ACC112 (cell line): ENCODE measurements at regions not wholly inside any gene's neighbourhood (a gene's known extent, or its start where the extent isn't known, plus 50 kb on each side); places are given as distances from the start of the nearest gene placed in this dataset.

Source experiments
- H2AFZ ChIP-seq: fragments of 200-600 bp; sonication (generic); one replicate; pipeline ENCODE4 v1.6.0; 2017; ENCODE audit warnings: antibody characterized with exemption, low read length; ENCODE audit not compliant: unreplicated experiment
- H3K27ac ChIP-seq: fragments of 200-600 bp; sonication (generic); 2 replicates; pipeline ENCODE4 v1.5.1; 2014; ENCODE audit warnings: low read depth, mild to moderate bottlenecking, antibody characterized with exemption, low read length, moderate library complexity
- H3K27me3 ChIP-seq: fragments of 200-600 bp; sonication (generic); 2 replicates; pipeline ENCODE4 v1.6.1; 2014; ENCODE audit warnings: mild to moderate bottlenecking, antibody characterized with exemption, low read length, moderate library complexity, mixed read lengths; ENCODE audit not compliant: insufficient read depth
- H3K36me3 ChIP-seq: fragments of 200-600 bp; sonication (generic); 2 replicates; pipeline ENCODE4 v1.6.1; 2016; ENCODE audit warnings: mild to moderate bottlenecking, antibody characterized with exemption, low read length, moderate library complexity, mixed read lengths; ENCODE audit not compliant: insufficient read depth
- H3K4me1 ChIP-seq: fragments of 200-600 bp; sonication (generic); one replicate; pipeline ENCODE4 v1.6.1; 2016; ENCODE audit warnings: low read length, mixed read lengths; ENCODE audit not compliant: insufficient read depth, unreplicated experiment, control insufficient read depth
- H3K4me3 ChIP-seq: fragments of 200-600 bp; sonication (generic); 2 replicates; pipeline ENCODE4 v1.5.1; 2014; ENCODE audit warnings: mild to moderate bottlenecking, low read depth, low read length
- H3K79me2 ChIP-seq: fragments of 200-600 bp; sonication (generic); one replicate; pipeline ENCODE4 v1.6.0; 2016; ENCODE audit warnings: low read length; ENCODE audit not compliant: control insufficient read depth, unreplicated experiment, insufficient read depth

DNA sequence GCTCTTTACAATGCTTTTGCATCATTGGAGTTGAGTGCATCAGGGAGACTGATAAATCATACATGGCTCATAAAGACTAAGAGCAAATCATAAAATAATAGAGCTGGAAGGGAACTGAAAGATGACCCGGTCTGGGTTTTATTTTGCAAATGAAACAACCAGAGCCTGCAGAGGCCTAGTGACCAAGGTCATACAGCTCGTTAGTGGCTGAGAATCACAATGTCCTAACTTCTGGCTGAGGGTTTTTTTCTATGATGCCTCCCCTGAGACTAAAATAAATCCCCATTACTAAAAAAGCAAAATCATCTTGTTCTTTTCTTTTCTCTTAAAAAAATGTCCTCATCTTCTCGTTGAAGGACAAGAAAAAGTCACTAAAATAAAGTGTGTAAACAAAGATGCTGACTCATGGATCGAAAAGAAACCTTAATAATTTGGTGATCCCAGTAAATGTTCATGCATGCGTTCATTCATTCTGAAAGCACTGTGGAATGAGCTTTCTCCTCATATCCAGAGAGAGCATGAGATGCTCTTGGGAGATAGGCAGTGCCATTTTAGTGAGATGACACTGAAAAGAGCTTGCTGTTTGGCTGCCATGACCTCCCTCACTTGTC lies 107.8 kb upstream of the PHYHIPL start:
- no peak overlapping the region for H3K27ac ChIP-seq
- no peaks in the 10 kb centered on the region for H3K4me1 ChIP-seq
- peaks cover 10% of the 10 kb centered on the region; the same call in 1 of the 2 replicates for H3K27me3 ChIP-seq
- H3K36me3 ChIP-seq: no peaks in the 10 kb centered on the region
- H3K4me3 ChIP-seq: no peak overlapping the region
- no peaks in the 10 kb centered on the region for H3K79me2 ChIP-seq
- no peak overlapping the region for H2AFZ ChIP-seq

DNA sequence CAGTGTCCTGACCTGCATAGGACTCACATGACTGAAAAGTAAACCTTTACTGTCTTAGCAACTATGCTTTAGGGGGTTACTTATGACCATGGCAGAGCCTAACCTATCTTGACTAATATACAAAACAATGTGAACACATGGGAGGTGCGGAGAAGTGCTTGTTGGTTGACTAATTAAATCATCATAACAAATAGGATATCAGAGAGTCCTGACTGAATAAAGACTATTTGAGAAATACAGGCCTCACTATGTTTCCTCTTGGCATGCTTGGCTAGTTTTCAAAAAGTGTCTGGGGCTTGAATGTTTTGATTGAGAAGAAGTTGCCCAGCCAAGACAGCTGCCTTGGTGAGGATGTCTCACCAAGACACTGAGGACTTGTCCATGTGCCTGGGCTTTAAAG lies 104.4 kb upstream of the PHYHIPL start:
- H3K36me3 ChIP-seq: no peaks in the 10 kb centered on the region
- H3K4me1 ChIP-seq: no peaks in the 10 kb centered on the region
- H3K79me2 ChIP-seq: no peaks in the 10 kb centered on the region
- H3K4me3 ChIP-seq: no peak overlapping the region
- no peak overlapping the region for H2AFZ ChIP-seq
- peaks cover 10% of the 10 kb centered on the region; the same call in 1 of the 2 replicates for H3K27me3 ChIP-seq
- H3K27ac ChIP-seq: no peak overlapping the region

DNA sequence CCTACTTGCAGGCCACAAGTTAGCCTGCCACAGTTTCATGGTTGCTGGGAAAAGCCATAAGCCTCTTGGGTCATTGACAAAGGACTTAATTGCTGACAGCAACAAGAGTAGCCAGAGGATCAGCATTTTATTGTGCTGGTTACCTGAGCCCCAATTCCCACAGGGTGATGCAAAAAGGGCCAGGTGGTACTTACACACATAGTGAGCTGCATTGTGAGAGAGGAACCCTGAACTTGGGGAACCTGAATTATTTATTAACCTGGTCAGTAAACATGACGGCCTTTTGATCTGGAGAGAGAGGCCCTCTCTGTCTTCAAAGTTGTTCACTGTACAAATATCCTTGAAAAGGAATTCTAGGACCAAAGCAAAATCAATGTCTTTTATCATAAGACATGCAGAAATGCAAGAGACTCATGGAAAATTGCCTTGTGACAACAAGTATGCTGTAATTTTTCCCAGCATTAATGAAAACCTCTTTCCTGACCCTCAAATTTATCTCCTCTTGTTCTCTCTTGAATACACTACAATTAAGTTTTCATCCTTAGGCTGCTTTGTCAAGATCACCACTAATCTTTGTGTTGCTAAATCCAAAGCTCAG lies 102.9 kb upstream of the PHYHIPL start:
- H3K36me3 ChIP-seq: no peaks in the 10 kb centered on the region
- no peak overlapping the region for H3K4me3 ChIP-seq
- no peak overlapping the region for H2AFZ ChIP-seq
- H3K27me3 ChIP-seq: peaks cover 10% of the 10 kb centered on the region; the same call in 1 of the 2 replicates
- H3K27ac ChIP-seq: no peak overlapping the region
- H3K4me1 ChIP-seq: no peaks in the 10 kb centered on the region
- H3K79me2 ChIP-seq: no peaks in the 10 kb centered on the region

DNA sequence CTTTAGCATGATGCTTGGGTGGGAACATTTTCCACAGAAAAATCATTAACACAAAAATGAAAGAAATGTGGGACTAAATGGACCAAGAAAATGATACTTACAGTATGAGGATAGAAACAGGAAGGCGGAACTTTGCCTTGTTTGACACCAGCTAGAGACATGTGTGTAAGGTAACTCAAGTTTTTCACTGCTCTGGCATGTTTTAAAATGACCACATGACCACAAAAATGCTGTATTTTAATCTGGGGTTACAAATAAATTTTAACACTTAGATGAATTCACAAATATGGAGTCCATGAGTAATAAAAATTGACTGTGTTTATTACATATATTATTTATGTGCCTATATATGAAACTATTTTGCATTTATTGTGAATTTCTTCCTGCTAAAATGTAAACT lies 100.9 kb upstream of the PHYHIPL start:
- peaks cover 18% of the 10 kb centered on the region for H3K4me1 ChIP-seq
- no peak overlapping the region for H3K4me3 ChIP-seq
- no peaks in the 10 kb centered on the region for H3K36me3 ChIP-seq
- no peak overlapping the region for H2AFZ ChIP-seq
- peaks cover 6% of the 10 kb centered on the region; the same call in 1 of the 2 replicates for H3K27me3 ChIP-seq
- H3K79me2 ChIP-seq: no peaks in the 10 kb centered on the region
- H3K27ac ChIP-seq: no peak overlapping the region

DNA sequence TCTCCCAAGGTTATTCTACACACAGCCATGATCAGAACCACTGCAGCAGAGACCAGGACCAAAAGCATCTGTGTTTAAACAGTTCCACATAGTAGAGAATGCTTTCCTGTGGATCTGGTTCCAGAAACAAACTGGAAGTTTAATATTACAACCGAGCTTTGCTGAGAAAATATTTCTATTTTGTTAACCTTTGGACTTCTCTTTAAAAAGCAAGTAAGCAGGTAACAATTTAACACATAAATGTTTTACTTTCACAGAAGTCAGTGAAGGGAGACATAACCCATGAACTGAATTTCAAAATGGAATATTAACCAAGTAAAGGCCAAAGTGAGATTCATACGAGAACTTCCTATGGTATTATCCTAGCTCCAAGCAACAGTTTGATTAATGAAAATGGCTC lies 98.6 kb upstream of the PHYHIPL start:
- Histone ChIP-seq H3K27ac (no peak overlapping the region), H3K79me2 (no peaks in the 10 kb centered on the region), H2AFZ (no peak overlapping the region)

DNA sequence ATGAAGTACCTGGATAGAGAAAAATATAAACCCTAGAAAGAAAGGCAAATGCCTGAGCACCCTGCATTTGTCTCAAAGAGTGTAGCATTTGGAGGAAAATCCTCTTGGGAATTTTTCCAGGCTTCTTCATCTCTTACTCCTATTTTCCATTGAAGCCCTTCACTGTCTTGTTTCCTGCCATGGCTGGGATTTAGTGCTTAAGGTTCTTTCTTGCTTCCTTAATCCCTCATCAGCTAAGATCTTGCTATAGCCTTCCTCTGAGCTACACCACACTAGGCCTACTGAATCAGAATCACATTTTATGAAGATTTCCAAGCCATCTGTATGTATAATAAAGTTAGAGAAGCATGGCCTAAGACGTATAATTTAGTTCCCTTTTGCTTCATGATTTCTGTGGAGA lies 97.5 kb upstream of the PHYHIPL start:
- H2AFZ ChIP-seq: no peak overlapping the region

More for the DNA sequence above, 98.6 kb upstream of the PHYHIPL start:
- Histone ChIP-seq H3K4me3 (no peak overlapping the region), H3K36me3 (no peaks in the 10 kb centered on the region), H3K27me3 (peaks cover 10% of the 10 kb centered on the region; the same call in 1 of the 2 replicates), H3K4me1 (peaks cover 18% of the 10 kb centered on the region)

DNA sequence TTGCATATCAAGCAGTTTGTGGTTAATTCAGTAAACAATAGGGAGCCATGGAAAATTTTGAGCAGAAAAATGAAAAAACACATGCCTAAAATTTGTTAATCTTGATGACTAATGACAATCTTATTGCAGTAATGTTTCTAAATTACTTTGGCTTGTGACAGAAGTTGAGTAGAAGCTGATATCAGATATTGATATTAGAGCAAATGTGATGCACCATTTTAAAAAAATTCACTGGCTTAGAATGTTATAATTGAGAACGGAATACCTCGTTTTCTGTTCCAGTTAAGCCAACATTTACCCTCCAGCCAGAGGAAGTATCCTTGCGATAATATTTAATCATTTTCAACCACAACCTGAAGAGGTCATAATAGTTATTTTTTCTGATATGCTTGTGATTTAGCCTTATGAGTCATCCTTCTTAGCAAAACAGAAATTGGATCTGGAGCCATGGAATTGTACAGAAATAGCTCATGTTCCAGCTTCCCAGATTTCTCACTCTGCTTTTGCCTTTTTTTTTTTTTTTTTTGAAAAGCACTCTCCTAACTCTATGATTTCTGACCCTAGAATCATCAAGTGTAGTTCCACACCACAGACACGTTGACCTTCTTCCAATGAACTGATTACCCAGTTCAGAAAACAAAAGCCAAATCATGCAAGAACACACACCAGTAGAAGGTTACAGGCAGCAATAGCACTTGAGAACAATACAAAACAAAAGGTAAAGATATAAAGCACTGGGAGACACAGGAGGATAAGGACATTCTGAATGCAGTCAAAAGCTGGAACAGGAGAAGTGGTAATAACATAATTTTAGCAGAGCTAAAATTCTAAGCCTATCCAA lies 96.8 kb upstream of the PHYHIPL start:
- Histone ChIP-seq H3K4me1 (peaks cover 18% of the 10 kb centered on the region), H3K27ac (0 out of 2 replicates have a peak overlapping the region, but pooled peaks have one; percentile 3), H2AFZ (no peak overlapping the region), H3K27me3 (peaks cover 4% of the 10 kb centered on the region; the same call in 1 of the 2 replicates), H3K79me2 (no peaks in the 10 kb centered on the region), H3K36me3 (no peaks in the 10 kb centered on the region), H3K4me3 (no peak overlapping the region)

More for the DNA sequence above, 97.5 kb upstream of the PHYHIPL start:
- Histone ChIP-seq H3K36me3 (no peaks in the 10 kb centered on the region), H3K27ac (0 out of 2 replicates have a peak overlapping the region, but pooled peaks have one; percentile 29), H3K4me1 (peaks cover 18% of the 10 kb centered on the region), H3K79me2 (no peaks in the 10 kb centered on the region), H3K27me3 (peaks cover 4% of the 10 kb centered on the region; the same call in 1 of the 2 replicates), H3K4me3 (no peak overlapping the region)

DNA sequence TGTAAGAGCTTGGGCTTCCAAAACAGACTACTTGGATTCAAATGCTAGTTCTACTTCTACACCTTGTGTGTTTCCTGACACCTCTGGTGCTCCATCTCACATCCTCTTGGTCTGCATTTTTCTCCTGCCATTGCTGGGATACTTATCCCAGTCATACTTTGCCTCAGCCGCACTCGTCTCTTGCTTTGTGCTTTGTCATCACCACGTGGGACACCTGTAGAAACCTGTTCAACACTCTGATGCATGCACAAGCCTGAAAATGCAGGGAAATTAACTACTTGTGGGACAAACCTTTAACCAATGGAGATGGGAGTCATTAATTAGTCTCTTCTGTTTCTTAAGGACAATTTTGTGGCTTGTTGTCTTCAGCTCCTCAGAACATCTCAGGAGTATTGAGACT lies 94.2 kb upstream of the PHYHIPL start:
- H3K27me3 ChIP-seq: peaks cover 14% of the 10 kb centered on the region
- no peak overlapping the region for H3K27ac ChIP-seq
- no peaks in the 10 kb centered on the region for H3K36me3 ChIP-seq
- H2AFZ ChIP-seq: no peak overlapping the region
- H3K79me2 ChIP-seq: no peaks in the 10 kb centered on the region
- H3K4me1 ChIP-seq: peaks cover 18% of the 10 kb centered on the region
- no peak overlapping the region for H3K4me3 ChIP-seq

DNA sequence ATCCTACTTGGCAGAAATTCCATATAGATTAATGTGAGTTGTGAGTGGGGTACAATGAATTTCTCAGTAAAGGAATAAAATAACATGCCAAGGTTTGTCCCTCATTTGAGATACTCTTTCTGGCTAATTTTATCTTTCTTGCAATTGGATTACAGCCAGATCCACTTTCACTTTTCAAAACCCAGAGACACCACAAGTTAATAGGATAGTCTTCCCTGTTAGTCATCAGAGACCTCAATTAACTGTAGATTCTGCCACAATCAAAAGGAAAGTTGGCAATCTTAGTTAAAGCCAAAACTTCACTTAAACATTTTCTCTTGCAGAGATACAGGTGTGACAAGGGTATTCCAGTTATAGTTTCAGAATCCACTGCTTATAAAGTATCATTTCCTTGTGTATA lies 91.4 kb upstream of the PHYHIPL start:
- Histone ChIP-seq H3K79me2 (no peaks in the 10 kb centered on the region), H3K4me1 (peaks cover 4% of the 10 kb centered on the region), H2AFZ (no peak overlapping the region), H3K4me3 (no peak overlapping the region), H3K27ac (no peak overlapping the region), H3K27me3 (peaks cover 20% of the 10 kb centered on the region), H3K36me3 (no peaks in the 10 kb centered on the region)

DNA sequence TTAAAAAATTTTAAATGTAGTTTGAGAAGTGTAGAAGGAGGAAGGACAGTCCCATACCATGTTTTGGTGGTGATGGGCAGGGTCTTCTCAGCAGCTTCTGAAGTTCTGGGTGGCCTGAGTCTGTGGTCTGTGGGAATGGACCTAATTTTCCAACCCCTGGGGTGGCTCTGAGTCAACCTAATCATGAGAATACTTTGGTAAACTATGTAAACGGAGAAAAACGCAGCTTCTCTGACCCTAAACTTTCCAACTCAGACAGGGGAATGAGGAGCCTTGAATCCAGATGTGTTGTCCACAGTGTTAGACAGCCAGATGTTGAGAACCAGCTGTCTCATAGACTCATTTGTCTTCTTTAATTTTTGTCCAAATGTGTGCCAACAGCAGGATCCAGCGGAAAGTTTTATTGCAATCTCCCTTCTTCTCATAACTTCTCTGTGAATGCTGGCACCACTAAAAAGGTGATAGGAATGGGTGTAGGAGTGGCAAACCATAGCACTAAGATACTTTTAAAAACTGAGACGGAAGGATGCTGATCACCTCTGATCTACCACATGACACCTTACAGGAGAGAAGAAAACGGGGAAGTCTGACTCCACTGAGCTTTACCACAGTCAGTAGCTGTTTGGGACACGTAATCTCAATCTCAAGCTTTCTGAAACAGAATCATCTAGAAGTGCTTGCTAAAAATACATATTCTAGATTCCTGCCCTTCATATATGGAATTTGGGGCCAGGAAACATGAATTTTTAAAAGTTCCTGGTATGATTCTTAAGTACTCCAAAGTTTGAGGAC lies 90.5 kb upstream of the PHYHIPL start:
- Histone ChIP-seq H2AFZ (no peak overlapping the region), H3K4me3 (no peak overlapping the region)

More for the DNA sequence above, 90.5 kb upstream of the PHYHIPL start:
- Histone ChIP-seq H3K4me1 (no peaks in the 10 kb centered on the region), H3K79me2 (no peaks in the 10 kb centered on the region), H3K36me3 (no peaks in the 10 kb centered on the region), H3K27ac (no peak overlapping the region), H3K27me3 (peaks cover 20% of the 10 kb centered on the region)
